OCI-LY1 (cell line): ENCODE measurements at regions not wholly inside any gene's neighbourhood (a gene's known extent, or its start where the extent isn't known, plus 50 kb on each side); places are given as distances from the start of the nearest gene placed in this dataset.
"Not testable (repeated sequence)": the region's sequence is repeated elsewhere in the genome, so short reads cannot be mapped to it uniquely, and the experiment has no call there.

ENCODE experiments used
- H2AFZ ChIP-seq: fragments of 200-600 bp; sonication (generic), shearing (Covaris generic); 2 replicates; pipeline ENCODE4 v1.6.0; 2014; ENCODE audit warnings: antibody characterized with exemption, mild to moderate bottlenecking, low read length
- H3F3A ChIP-seq: fragments of 200-600 bp; sonication (generic), shearing (Covaris generic); 2 replicates; pipeline ENCODE4 v1.6.0; 2014; ENCODE audit warnings: mild to moderate bottlenecking, antibody characterized with exemption, low read length, moderate library complexity; ENCODE audit not compliant: insufficient read depth
- H3K27ac ChIP-seq: fragments of 200-600 bp; sonication (generic); 2 replicates; pipeline ENCODE4 v1.5.1; 2014; ENCODE audit warnings: low read length, mixed run types, mild to moderate bottlenecking, low read depth; ENCODE audit not compliant: poor library complexity, severe bottlenecking
- H3K27me3 ChIP-seq: fragments of 200-600 bp; sonication (generic); 2 replicates; pipeline ENCODE4 v1.6.0; 2014; ENCODE audit warnings: antibody characterized with exemption, mild to moderate bottlenecking, low read length, moderate library complexity; ENCODE audit not compliant: insufficient read depth
- H3K36me3 ChIP-seq: fragments of 200-600 bp; sonication (generic); 2 replicates; pipeline ENCODE4 v1.6.1; 2014; ENCODE audit warnings: mild to moderate bottlenecking, antibody characterized with exemption, low read length, moderate library complexity, mixed read lengths; ENCODE audit not compliant: insufficient read depth
- H3K4me1 ChIP-seq: fragments of 200-600 bp; sonication (generic); 2 replicates; pipeline ENCODE4 v1.5.1; 2014; ENCODE audit warnings: mild to moderate bottlenecking, low read length, moderate library complexity; ENCODE audit not compliant: insufficient read depth, severe bottlenecking
- H3K4me2 ChIP-seq: fragments of 200-600 bp; sonication (generic), shearing (Covaris generic); 2 replicates; pipeline ENCODE4 v1.6.1; 2014; ENCODE audit warnings: low read length
- H3K4me3 ChIP-seq: fragments of 200-600 bp; sonication (generic); 2 replicates; pipeline ENCODE4 v1.5.1; 2014; ENCODE audit warnings: low read length, low read depth, mild to moderate bottlenecking, mixed read lengths; ENCODE audit not compliant: poor library complexity, severe bottlenecking
- H3K79me2 ChIP-seq: fragments of 200-600 bp; shearing (Covaris generic); 2 replicates; pipeline ENCODE4 v1.6.1; 2016; ENCODE audit warnings: mixed run types, low read length, mixed read lengths; ENCODE audit not compliant: insufficient read depth
- H3K9ac ChIP-seq: fragments of 200-600 bp; sonication (generic), shearing (Covaris generic); 2 replicates; pipeline ENCODE4 v1.6.1; 2014; ENCODE audit warnings: mild to moderate bottlenecking, low read length, mixed read lengths
- H3K9me2 ChIP-seq: fragments of 200-600 bp; sonication (generic), shearing (Covaris generic); 2 replicates; pipeline ENCODE4 v1.6.1; 2014; ENCODE audit warnings: low read depth, mild to moderate bottlenecking, low read length, mixed read lengths
- H3K9me3 ChIP-seq: fragments of 200-600 bp; shearing (Covaris generic); 2 replicates; pipeline ENCODE4 v1.6.1; 2014; ENCODE audit warnings: low read length, mixed read lengths
- H4K20me1 ChIP-seq: fragments of 200-600 bp; sonication (generic), shearing (Covaris generic); 2 replicates; pipeline ENCODE4 v1.6.0; 2016; ENCODE audit warnings: mild to moderate bottlenecking, low read length; ENCODE audit not compliant: insufficient read depth

GRCh38 chr1:206356310-206356709, 114.0 kb upstream of the IKBKE start:
- not testable (repeated sequence) for H3K27me3 ChIP-seq, H3K9me2 ChIP-seq, H3K27ac ChIP-seq, H3K4me1 ChIP-seq, H3K4me3 ChIP-seq, H3K9me3 ChIP-seq, H3K4me2 ChIP-seq, H4K20me1 ChIP-seq, H3K9ac ChIP-seq, H3K79me2 ChIP-seq, H3F3A ChIP-seq, H3K36me3 ChIP-seq, H2AFZ ChIP-seq

GRCh38 chr1:206357962-206358361, 112.3 kb upstream of the IKBKE start:
- not testable (repeated sequence) for H3K36me3 ChIP-seq, H3K4me1 ChIP-seq, H3K79me2 ChIP-seq, H3K9me3 ChIP-seq, H3K4me3 ChIP-seq, H3K27ac ChIP-seq, H4K20me1 ChIP-seq, H3K9ac ChIP-seq, H3F3A ChIP-seq, H3K4me2 ChIP-seq, H2AFZ ChIP-seq, H3K27me3 ChIP-seq, H3K9me2 ChIP-seq

- H2AFZ ChIP-seq, H3K4me1 ChIP-seq, H3K9me3 ChIP-seq, H3K4me3 ChIP-seq, H4K20me1 ChIP-seq, H3K9me2 ChIP-seq, H3K27ac ChIP-seq, H3F3A ChIP-seq, H3K79me2 ChIP-seq, H3K9ac ChIP-seq, H3K36me3 ChIP-seq, H3K4me2 ChIP-seq, H3K27me3 ChIP-seq: not testable (repeated sequence)
Observed at GRCh38 chr1:206358771-206359170, 111.5 kb upstream of the IKBKE start.

- H3K9me3 ChIP-seq, H3F3A ChIP-seq, H3K36me3 ChIP-seq: not testable (repeated sequence)
Observed at GRCh38 chr1:206359377-206359776, 110.9 kb upstream of the IKBKE start.

GRCh38 chr1:206361978-206362543, 108.2 kb upstream of the IKBKE start:
- H3K79me2 ChIP-seq, H2AFZ ChIP-seq, H3K9ac ChIP-seq, H3K4me1 ChIP-seq, H3K9me2 ChIP-seq, H3K27ac ChIP-seq, H3K36me3 ChIP-seq, H3K27me3 ChIP-seq, H3F3A ChIP-seq, H3K4me2 ChIP-seq, H3K4me3 ChIP-seq, H4K20me1 ChIP-seq, H3K9me3 ChIP-seq: not testable (repeated sequence)

More at GRCh38 chr1:206359377-206359776, 110.9 kb upstream of the IKBKE start:
- not testable (repeated sequence) for H3K9me2 ChIP-seq, H3K9ac ChIP-seq, H3K27ac ChIP-seq, H3K4me3 ChIP-seq, H3K27me3 ChIP-seq, H4K20me1 ChIP-seq, H3K4me2 ChIP-seq, H3K79me2 ChIP-seq, H2AFZ ChIP-seq, H3K4me1 ChIP-seq

- H3K4me1 ChIP-seq, H3K79me2 ChIP-seq, H3F3A ChIP-seq, H3K4me2 ChIP-seq, H2AFZ ChIP-seq, H3K27ac ChIP-seq, H3K27me3 ChIP-seq, H3K9me3 ChIP-seq, H4K20me1 ChIP-seq, H3K4me3 ChIP-seq, H3K36me3 ChIP-seq, H3K9me2 ChIP-seq, H3K9ac ChIP-seq: not testable (repeated sequence)
Observed at GRCh38 chr1:206362994-206363393, 107.3 kb upstream of the IKBKE start.

DNA sequence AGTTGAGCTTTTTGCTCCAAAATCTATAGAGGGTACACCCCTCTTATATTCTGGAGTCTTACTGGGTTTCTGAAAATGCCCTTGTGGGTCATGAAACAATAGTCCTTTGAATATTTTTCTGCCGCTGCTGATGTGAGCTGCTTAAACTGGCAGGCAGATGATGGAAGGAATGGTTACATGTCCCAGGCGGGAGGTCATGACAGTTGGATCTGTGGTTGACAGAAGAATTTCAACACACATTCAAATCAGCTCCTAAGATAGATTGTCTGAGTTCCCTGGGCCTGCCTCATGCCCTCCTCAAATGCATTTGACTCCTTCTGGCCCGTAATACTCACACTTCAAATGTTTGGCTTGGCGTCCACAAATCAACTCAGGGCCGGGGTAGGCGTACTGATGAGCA, 105.0 kb upstream of the IKBKE start:
- H3K4me2 ChIP-seq, H3F3A ChIP-seq, H4K20me1 ChIP-seq, H3K9me2 ChIP-seq, H3K9ac ChIP-seq, H2AFZ ChIP-seq, H3K9me3 ChIP-seq, H3K4me1 ChIP-seq, H3K27me3 ChIP-seq, H3K4me3 ChIP-seq, H3K36me3 ChIP-seq, H3K79me2 ChIP-seq, H3K27ac ChIP-seq: not testable (repeated sequence)

- H3K9ac ChIP-seq, H3K36me3 ChIP-seq, H3K4me1 ChIP-seq: not testable (repeated sequence)
Observed at GRCh38 chr1:206366131-206366530, 104.1 kb upstream of the IKBKE start.

More at GRCh38 chr1:206366131-206366530, 104.1 kb upstream of the IKBKE start:
- H3K79me2 ChIP-seq, H3K27ac ChIP-seq, H3F3A ChIP-seq, H3K9me3 ChIP-seq, H3K4me2 ChIP-seq, H2AFZ ChIP-seq, H3K9me2 ChIP-seq, H3K4me3 ChIP-seq, H4K20me1 ChIP-seq, H3K27me3 ChIP-seq: not testable (repeated sequence)
